H1 (cell line): ENCODE measurements at regions not wholly inside any gene's neighbourhood (a gene's known extent, or its start where the extent isn't known, plus 50 kb on each side); places are given as distances from the start of the nearest gene placed in this dataset.

ENCODE experiments used
- CTCF ChIA-PET: fragments of 300-600 bp; sonication (Branson Sonifier 250); formaldehyde crosslinking; loops from one replicate; lab custom pipeline; 2021; ENCODE audit not compliant: partially characterized antibody; lab: Charles Lee
- POLR2A ChIA-PET: fragments of 300-600 bp; sonication (Branson Sonifier 250); formaldehyde crosslinking; loops from one replicate; lab custom pipeline; 2021; ENCODE audit warnings: inconsistent platforms; ENCODE audit not compliant: partially characterized antibody; lab: Charles Lee
- DNase-seq, 2 experiments: peaks; one replicate each; pipeline versions ENCODE4 v3.0.0 to v3.0.0-alpha.2; 2010 to 2022; ENCODE audit warnings: low spot score in 2 of 2, low read depth in 1 of 2, mixed read lengths in 1 of 2
- FAIRE-seq: peaks from 2 replicates; lab custom pipeline; 2011; peaks lifted over from hg19 to GRCh38; lab: Jason Lieb, UNC
- H2AFZ ChIP-seq: 2 replicates; pipeline ENCODE4 v1.8.1; 2012; ENCODE audit warnings: low read length, inconsistent platforms
- H2AK5ac ChIP-seq: 2 replicates; pipeline ENCODE4 v1.6.1; 2013; ENCODE audit warnings: low read depth, low read length
- H2BK120ac ChIP-seq: replicated peaks from 2 replicates; pipeline ENCODE3; 2013; ENCODE audit warnings: low read depth, low read length, inconsistent platforms
- H2BK12ac ChIP-seq: 2 replicates; pipeline ENCODE4 v1.6.1; 2013; ENCODE audit warnings: low read depth, low read length
- H2BK15ac ChIP-seq: 2 replicates; pipeline ENCODE4 v1.6.1; 2013; ENCODE audit warnings: low read length
- H2BK20ac ChIP-seq: 2 replicates; pipeline ENCODE4 v1.6.1; 2013; ENCODE audit warnings: low read length
- H2BK5ac ChIP-seq: 2 replicates; pipeline ENCODE4 v1.6.1; 2013; ENCODE audit warnings: low read depth, low read length
- H3K14ac ChIP-seq: 2 replicates; pipeline ENCODE4 v1.6.1; 2013; ENCODE audit warnings: inconsistent platforms; ENCODE audit not compliant: insufficient read length
- H3K18ac ChIP-seq: 2 replicates; pipeline ENCODE4 v1.6.1; 2013; ENCODE audit warnings: low read length; ENCODE audit errors: extremely low read depth
- H3K23ac ChIP-seq: 2 replicates; pipeline ENCODE4 v1.6.1; 2013; ENCODE audit warnings: inconsistent platforms; ENCODE audit not compliant: insufficient read length
- H3K23me2 ChIP-seq: 2 replicates; pipeline ENCODE4 v1.6.1; 2013; ENCODE audit warnings: low read depth, low read length
- H3K27ac ChIP-seq: 2 replicates; pipeline ENCODE4 v1.6.1; 2011; ENCODE audit warnings: low read depth, low read length, inconsistent platforms
- H3K27me3 ChIP-seq, 4 experiments: replicated peaks in 1 of 4; 1 replicate in 1 of 4; 2 replicates in 3 of 4; pipeline versions ENCODE4 v1.6.1 to v1.8.1; 2011 to 2013; ENCODE audit warnings: low read length in 3 of 4, mild to moderate bottlenecking in 3 of 4, inconsistent platforms in 2 of 4, mixed read lengths in 2 of 4, moderate library complexity in 1 of 4; ENCODE audit not compliant: control insufficient read depth in 3 of 4, insufficient read depth in 3 of 4; ENCODE audit errors: extremely low read depth in 1 of 4
- H3K36me3 ChIP-seq, 4 experiments: 2 replicates each; pipeline versions ENCODE4 v1.6.1 to v1.8.1; 2011 to 2013; ENCODE audit warnings: mild to moderate bottlenecking in 4 of 4, low read length in 3 of 4, moderate library complexity in 2 of 4, control low read depth in 1 of 4, inconsistent platforms in 1 of 4; ENCODE audit not compliant: insufficient read depth in 4 of 4, control insufficient read depth in 2 of 4
- H3K4ac ChIP-seq: replicated peaks from 2 replicates; pipeline ENCODE3; 2013; ENCODE audit warnings: low read length, low read depth, mixed read lengths, inconsistent platforms; ENCODE audit not compliant: insufficient read length
- H3K4me1 ChIP-seq, 4 experiments: replicated peaks in 1 of 4; 1 replicate in 1 of 4; 2 replicates in 3 of 4; pipeline versions ENCODE4 v1.6.1 to v1.8.1; 2011 to 2013; ENCODE audit warnings: low read length in 3 of 4, inconsistent platforms in 2 of 4, mixed read lengths in 1 of 4; ENCODE audit not compliant: insufficient read depth in 4 of 4, control insufficient read depth in 3 of 4
- H3K4me2 ChIP-seq, 2 experiments: 2 replicates each; pipeline versions ENCODE4 v1.6.1 to v1.8.1; 2011 to 2013; ENCODE audit warnings: low read depth in 2 of 2, low read length in 2 of 2, control low read depth in 1 of 2, inconsistent platforms in 1 of 2, mild to moderate bottlenecking in 1 of 2; ENCODE audit not compliant: insufficient read depth in 1 of 2
- H3K4me3 ChIP-seq, 4 experiments: fragments of 200-600, 300-600 bp in 1 of 4; sonication (generic), shearing (Covaris generic), sonication (Bioruptor Twin) in 1 of 4; 2 replicates each; pipeline versions ENCODE4 v1.5.1 to v1.8.1; 2011 to 2016; ENCODE audit warnings: low read length in 4 of 4, low read depth in 3 of 4, control low read depth in 2 of 4, inconsistent platforms in 2 of 4, mild to moderate bottlenecking in 2 of 4, mixed read lengths in 1 of 4, moderate library complexity in 1 of 4; ENCODE audit not compliant: insufficient read depth in 2 of 4; ENCODE audit errors: extremely low read depth in 1 of 4
- H3K56ac ChIP-seq: replicated peaks from 2 replicates; pipeline ENCODE3; 2013; ENCODE audit warnings: low read depth, mild to moderate bottlenecking, mixed read lengths, low read length, inconsistent platforms; ENCODE audit not compliant: insufficient read length
- H3K79me1 ChIP-seq: 2 replicates; pipeline ENCODE4 v1.6.1; 2013; ENCODE audit warnings: low read depth, low read length, control low read depth
- H3K79me2 ChIP-seq, 2 experiments: 2 replicates each; pipeline versions ENCODE4 v1.6.1 to v1.8.1; 2012 to 2013; ENCODE audit warnings: low read length in 2 of 2, mild to moderate bottlenecking in 2 of 2, inconsistent platforms in 1 of 2; ENCODE audit not compliant: insufficient read depth in 2 of 2, control insufficient read depth in 1 of 2
- H3K9ac ChIP-seq, 4 experiments: replicated peaks in 1 of 4; 1 replicate in 1 of 4; 2 replicates in 3 of 4; pipeline versions ENCODE4 v1.6.1 to v1.8.1; 2011 to 2013; ENCODE audit warnings: low read depth in 3 of 4, low read length in 3 of 4, control low read depth in 2 of 4, mild to moderate bottlenecking in 2 of 4, moderate library complexity in 2 of 4, inconsistent platforms in 1 of 4; ENCODE audit errors: extremely low read depth in 1 of 4
- H3K9me3 ChIP-seq, 2 experiments: 2 replicates each; pipeline versions ENCODE4 v1.6.1 to v1.8.1; 2012 to 2013; ENCODE audit warnings: mild to moderate bottlenecking in 2 of 2, moderate library complexity in 2 of 2, control low read depth in 1 of 2, inconsistent platforms in 1 of 2, low read depth in 1 of 2, low read length in 1 of 2, mixed read lengths in 1 of 2; ENCODE audit not compliant: insufficient read depth in 2 of 2
- H4K20me1 ChIP-seq, 2 experiments: replicated peaks in 1 of 2; 2 replicates each; pipeline versions ENCODE3 to v1.8.1; 2011 to 2013; ENCODE audit warnings: inconsistent platforms in 2 of 2, low read length in 2 of 2, mild to moderate bottlenecking in 1 of 2; ENCODE audit not compliant: insufficient read depth in 2 of 2, control insufficient read depth in 1 of 2
- H4K5ac ChIP-seq: 2 replicates; pipeline ENCODE4 v1.6.1; 2013; ENCODE audit warnings: low read length, low read depth, mixed read lengths, inconsistent platforms; ENCODE audit not compliant: insufficient read length
- H4K8ac ChIP-seq: 2 replicates; pipeline ENCODE4 v1.8.0; 2013; ENCODE audit warnings: mild to moderate bottlenecking, moderate library complexity, low read length, inconsistent platforms; ENCODE audit not compliant: insufficient read depth; ENCODE audit errors: extremely low read depth
- H4K91ac ChIP-seq: replicated peaks from 2 replicates; pipeline ENCODE3; 2013; ENCODE audit warnings: low read length, mixed read lengths, inconsistent platforms; ENCODE audit not compliant: insufficient read length
- BACH1 ChIP-seq: IDR thresholded peaks from 2 replicates; pipeline ENCODE4 v1.6.1; 2012; ENCODE audit warnings: low read length, improper control_type of control experiment
- CHD2 ChIP-seq: IDR thresholded peaks from 2 replicates; pipeline ENCODE4 v1.6.1; 2012; ENCODE audit warnings: low read length, improper control_type of control experiment
- CREB1 ChIP-seq: IDR thresholded peaks from 2 replicates; pipeline ENCODE4 v1.6.1; 2012; ENCODE audit warnings: inconsistent platforms
- HDAC2 ChIP-seq, 2 experiments: fragments of 300-600 bp in 1 of 2; sonication (generic) in 1 of 2; IDR thresholded peaks; 2 replicates each; pipeline ENCODE4 v1.6.1; 2011 to 2012; ENCODE audit warnings: low read depth in 2 of 2, low read length in 2 of 2, mild to moderate bottlenecking in 2 of 2, moderate library complexity in 2 of 2, borderline replicate concordance in 1 of 2, inconsistent platforms in 1 of 2
- JUN ChIP-seq: IDR thresholded peaks from 2 replicates; pipeline ENCODE4 v1.6.1; 2011; ENCODE audit warnings: low read depth, mild to moderate bottlenecking, improper control_type of control experiment, low read length
- SAP30 ChIP-seq: fragments of 300-600 bp; sonication (generic); IDR thresholded peaks from 2 replicates; pipeline ENCODE4 v1.7.1; 2012; ENCODE audit warnings: low read length, moderate library complexity, mild to moderate bottlenecking, inconsistent platforms; ENCODE audit not compliant: insufficient read depth, insufficient replicate concordance
- WGBS, 2 experiments: shearing (Covaris generic) in 1 of 2; methylation state at CpG; one replicate each; pipeline versions ENCODE4 v1.1.6 to v1.1.7; 2013 to 2015; ENCODE audit warnings: low lambda C conversion rate in 2 of 2, mixed read lengths in 2 of 2, inconsistent platforms in 1 of 2, low coverage in 1 of 2, missing lambda C conversion rate in 1 of 2; ENCODE audit not compliant: insufficient replicate concordance in 2 of 2, insufficient coverage in 1 of 2, insufficient read length in 1 of 2; ENCODE audit errors: extremely low coverage in 1 of 2, missing lambda C conversion rate in 1 of 2; 5-methylcytosine and 5-hydroxymethylcytosine counted together
- TF ChIP-seq, protein P1 (sequence below): IDR thresholded peaks from 2 replicates; pipeline ENCODE4 v1.6.1; 2012; ENCODE audit warnings: inconsistent platforms

GRCh38 chr6:126812651-126813050 lies 305.8 kb upstream of the RSPO3 start:
- no peaks in the 10 kb centered on the region for H3K9me3 ChIP-seq
- no peaks in the 10 kb centered on the region for H3K79me1 ChIP-seq
- no peak overlapping the region for H2BK5ac ChIP-seq
- H4K5ac ChIP-seq, result no peak overlapping the region
- no peak overlapping the region for H2BK12ac ChIP-seq
- H3K27me3 ChIP-seq, result no peaks in the 10 kb centered on the region
- no peak overlapping the region for H4K91ac ChIP-seq
- no peak overlapping the region for H2BK20ac ChIP-seq
- CTCF ChIA-PET, result interaction anchor here (1.1 to 3.0 kb wide), 4 partner anchors 9 to 289 kb away, joined by 3 to 22 read pairs (median 6); no protein-coding TSS in a partner anchor
- no peaks in the 10 kb centered on the region; a peak in 3 of 7 replicates for H3K4me1 ChIP-seq
- H2AK5ac ChIP-seq, result no peak overlapping the region
- no peak overlapping the region for H3K56ac ChIP-seq
- H3K23me2 ChIP-seq, result no peaks in the 10 kb centered on the region
- no peak overlapping the region for H3K27ac ChIP-seq
- no peak overlapping the region for H2BK15ac ChIP-seq
- POLR2A ChIA-PET, result no interaction called here
- no peak overlapping the region for H3K4me3 ChIP-seq
- no peak overlapping the region for H3K18ac ChIP-seq
- no peak for DNase-seq
- no peak overlapping the region for H2BK120ac ChIP-seq
- peak overlapping the region; percentile 28; the same call in 1 of the 2 replicates for H2AFZ ChIP-seq
- H3K9ac ChIP-seq, result no peak overlapping the region
- no peak for FAIRE-seq
- no peak overlapping the region for H3K4ac ChIP-seq
- H3K14ac ChIP-seq, result no peak overlapping the region
- WGBS, 2 experiments, result 84% methylated on average over 1 of the region's 1 CpG; no CpG with 5 or more reads in 1 of the 2 experiments
- no peak overlapping the region for H4K8ac ChIP-seq
- no peaks in the 10 kb centered on the region for H4K20me1 ChIP-seq
- H3K4me2 ChIP-seq, result no peak overlapping the region
- H3K23ac ChIP-seq, result no peak overlapping the region
- H3K79me2 ChIP-seq, result no peaks in the 10 kb centered on the region
- no peaks in the 10 kb centered on the region for H3K36me3 ChIP-seq
- TF ChIP-seq CREB1 (no peak), SAP30 (no peak), BACH1 (no peak), HDAC2 (IDR thresholded peaks at IDR 0.05; ENCODE audit: borderline replicate concordance in 1 of 2, low read depth in 2 of 2, low read length in 2 of 2) (no peak), JUN (no peak), CHD2 (no peak)
- TF ChIP-seq, protein P1, sequence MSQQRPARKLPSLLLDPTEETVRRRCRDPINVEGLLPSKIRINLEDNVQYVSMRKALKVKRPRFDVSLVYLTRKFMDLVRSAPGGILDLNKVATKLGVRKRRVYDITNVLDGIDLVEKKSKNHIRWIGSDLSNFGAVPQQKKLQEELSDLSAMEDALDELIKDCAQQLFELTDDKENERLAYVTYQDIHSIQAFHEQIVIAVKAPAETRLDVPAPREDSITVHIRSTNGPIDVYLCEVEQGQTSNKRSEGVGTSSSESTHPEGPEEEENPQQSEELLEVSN, result no peak
